ENCODE measurements at regions not wholly inside any gene's neighbourhood (a gene's known extent, or its start where the extent isn't known, plus 50 kb on each side); places are given as distances from the start of the nearest gene placed in this dataset.
A peak's percentile ranks its signal among the peaks of the same experiment; 100 is the strongest.

DNA sequence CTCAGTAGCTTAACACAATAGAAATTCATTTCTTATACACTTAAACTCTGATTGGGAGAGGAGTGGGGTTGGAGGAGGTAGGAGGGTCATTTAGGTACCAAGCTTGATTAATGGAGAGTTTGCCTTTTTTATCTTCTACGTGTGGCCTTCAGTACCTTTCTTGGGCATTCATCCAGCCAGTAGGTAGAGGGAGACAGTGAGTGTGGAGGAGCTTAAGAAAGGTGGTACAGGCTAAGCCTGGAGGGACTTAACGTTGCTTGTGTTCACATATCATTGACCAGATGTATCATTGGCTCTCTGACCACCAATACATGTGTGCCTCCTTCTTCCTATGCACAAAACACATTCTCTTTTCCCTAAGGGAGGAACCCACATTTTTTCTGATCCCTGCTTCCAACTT is 232.9 kb upstream of the CRY1 start:
- DNase-seq (ENCODE audit: low spot score) (no peak), ATAC-seq (no peak; the same call in 2 of the 3 replicates)
- Histone ChIP-seq H3K36me3 (ENCODE audit: insufficient read depth) (no peaks in the 10 kb centered on the region), H3K27me3 (ENCODE audit: insufficient read depth) (peaks cover 21% of the 10 kb centered on the region), H3K27ac (ENCODE audit: low read depth) (no peak overlapping the region), H4K20me1 (replicated peaks; ENCODE audit: insufficient read depth) (no peaks in the 10 kb centered on the region), H3K4me2 (no peak overlapping the region), H3K79me2 (replicated peaks; ENCODE audit: insufficient read depth) (0 out of 2 replicates have a peak, but pooled peaks cover 4% of the 10 kb centered on the region), H2AFZ (no peak overlapping the region), H3K4me3 (no peak overlapping the region), H3K9me2 (ENCODE audit: insufficient read depth) (no peaks in the 10 kb centered on the region), H3K4me1 (ENCODE audit: insufficient read depth) (peaks cover 10% of the 10 kb centered on the region), H3F3A (replicated peaks; ENCODE audit: low read depth) (no peaks in the 10 kb centered on the region)
- no peak overlapping the region for H3K27ac Mint-ChIP-seq
- H3K36me3 Mint-ChIP-seq (ENCODE audit: low read depth), result no peaks in the 10 kb centered on the region
- H3K4me1 Mint-ChIP-seq, result peaks cover 19% of the 10 kb centered on the region
- TF ChIP-seq, protein P1, sequence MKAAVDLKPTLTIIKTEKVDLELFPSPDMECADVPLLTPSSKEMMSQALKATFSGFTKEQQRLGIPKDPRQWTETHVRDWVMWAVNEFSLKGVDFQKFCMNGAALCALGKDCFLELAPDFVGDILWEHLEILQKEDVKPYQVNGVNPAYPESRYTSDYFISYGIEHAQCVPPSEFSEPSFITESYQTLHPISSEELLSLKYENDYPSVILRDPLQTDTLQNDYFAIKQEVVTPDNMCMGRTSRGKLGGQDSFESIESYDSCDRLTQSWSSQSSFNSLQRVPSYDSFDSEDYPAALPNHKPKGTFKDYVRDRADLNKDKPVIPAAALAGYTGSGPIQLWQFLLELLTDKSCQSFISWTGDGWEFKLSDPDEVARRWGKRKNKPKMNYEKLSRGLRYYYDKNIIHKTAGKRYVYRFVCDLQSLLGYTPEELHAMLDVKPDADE (IDR thresholded peaks at IDR 0.05), result no peak
- TF ChIP-seq, protein P2, sequence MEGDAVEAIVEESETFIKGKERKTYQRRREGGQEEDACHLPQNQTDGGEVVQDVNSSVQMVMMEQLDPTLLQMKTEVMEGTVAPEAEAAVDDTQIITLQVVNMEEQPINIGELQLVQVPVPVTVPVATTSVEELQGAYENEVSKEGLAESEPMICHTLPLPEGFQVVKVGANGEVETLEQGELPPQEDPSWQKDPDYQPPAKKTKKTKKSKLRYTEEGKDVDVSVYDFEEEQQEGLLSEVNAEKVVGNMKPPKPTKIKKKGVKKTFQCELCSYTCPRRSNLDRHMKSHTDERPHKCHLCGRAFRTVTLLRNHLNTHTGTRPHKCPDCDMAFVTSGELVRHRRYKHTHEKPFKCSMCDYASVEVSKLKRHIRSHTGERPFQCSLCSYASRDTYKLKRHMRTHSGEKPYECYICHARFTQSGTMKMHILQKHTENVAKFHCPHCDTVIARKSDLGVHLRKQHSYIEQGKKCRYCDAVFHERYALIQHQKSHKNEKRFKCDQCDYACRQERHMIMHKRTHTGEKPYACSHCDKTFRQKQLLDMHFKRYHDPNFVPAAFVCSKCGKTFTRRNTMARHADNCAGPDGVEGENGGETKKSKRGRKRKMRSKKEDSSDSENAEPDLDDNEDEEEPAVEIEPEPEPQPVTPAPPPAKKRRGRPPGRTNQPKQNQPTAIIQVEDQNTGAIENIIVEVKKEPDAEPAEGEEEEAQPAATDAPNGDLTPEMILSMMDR (conservative IDR thresholded peaks at IDR 0.05; ENCODE audit: low read depth in 2 of 2), result peak; percentile 19 to 54; a peak in 3 of 4 replicates
- TF ChIP-seq EZH2 (IDR thresholded peaks at IDR 0.05; ENCODE audit: low read depth, unreplicated experiment), result no peak
- H3K4me3 Mint-ChIP-seq, result no peak overlapping the region
- peaks cover 17% of the 10 kb centered on the region for H3K27me3 Mint-ChIP-seq (ENCODE audit: insufficient read depth, low read depth, poor library complexity)
- H3K9me3 Mint-ChIP-seq, result no peaks in the 10 kb centered on the region

DNA sequence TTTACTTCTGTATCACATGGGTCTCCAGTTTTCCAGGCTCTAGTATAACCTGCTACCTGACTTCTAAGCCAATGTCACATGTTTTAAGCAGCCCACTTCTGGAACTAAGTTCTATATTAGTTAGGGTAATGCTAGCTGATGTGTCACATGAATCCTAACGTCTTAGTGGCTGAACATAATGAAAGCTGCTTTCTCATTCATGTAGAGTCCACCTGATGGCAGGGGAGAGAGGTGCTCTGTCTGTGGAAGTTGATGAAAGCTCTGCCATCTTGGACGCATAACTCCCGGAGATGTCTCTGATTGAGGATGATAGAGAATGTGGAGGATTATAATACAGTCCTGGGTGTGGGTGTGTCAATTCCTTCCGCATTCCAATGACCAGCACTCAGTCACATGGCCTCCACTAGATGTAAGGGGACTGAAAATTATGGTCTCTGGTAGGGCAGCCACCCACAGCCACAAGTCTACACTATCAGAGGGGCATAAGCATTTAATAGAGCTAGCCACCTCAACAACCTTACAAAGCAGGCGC is 234.4 kb upstream of the CRY1 start:
- H3K79me2 ChIP-seq (replicated peaks; ENCODE audit: insufficient read depth), result 0 out of 2 replicates have a peak, but pooled peaks cover 4% of the 10 kb centered on the region
- H3K27me3 Mint-ChIP-seq (ENCODE audit: insufficient read depth, low read depth, poor library complexity), result peaks cover 3% of the 10 kb centered on the region
- no peak overlapping the region for H3K4me3 Mint-ChIP-seq
- H3K4me2 ChIP-seq, result no peak overlapping the region
- DNase-seq (ENCODE audit: low spot score), result no peak
- H3K36me3 Mint-ChIP-seq (ENCODE audit: low read depth), result no peaks in the 10 kb centered on the region
- ATAC-seq, result no peak
- H3K9me3 Mint-ChIP-seq, result no peaks in the 10 kb centered on the region
- TF ChIP-seq POLR2AphosphoS5 (IDR thresholded peaks at IDR 0.05; ENCODE audit: low read depth) (no peak), ZNF331 (CRISPR knock-in tag; IDR thresholded peaks at IDR 0.05; ENCODE audit: low read depth) (no peak), STAT1 (IDR thresholded peaks at IDR 0.05; ENCODE audit: unreplicated experiment) (no peak)
- TF ChIP-seq, protein P3, sequence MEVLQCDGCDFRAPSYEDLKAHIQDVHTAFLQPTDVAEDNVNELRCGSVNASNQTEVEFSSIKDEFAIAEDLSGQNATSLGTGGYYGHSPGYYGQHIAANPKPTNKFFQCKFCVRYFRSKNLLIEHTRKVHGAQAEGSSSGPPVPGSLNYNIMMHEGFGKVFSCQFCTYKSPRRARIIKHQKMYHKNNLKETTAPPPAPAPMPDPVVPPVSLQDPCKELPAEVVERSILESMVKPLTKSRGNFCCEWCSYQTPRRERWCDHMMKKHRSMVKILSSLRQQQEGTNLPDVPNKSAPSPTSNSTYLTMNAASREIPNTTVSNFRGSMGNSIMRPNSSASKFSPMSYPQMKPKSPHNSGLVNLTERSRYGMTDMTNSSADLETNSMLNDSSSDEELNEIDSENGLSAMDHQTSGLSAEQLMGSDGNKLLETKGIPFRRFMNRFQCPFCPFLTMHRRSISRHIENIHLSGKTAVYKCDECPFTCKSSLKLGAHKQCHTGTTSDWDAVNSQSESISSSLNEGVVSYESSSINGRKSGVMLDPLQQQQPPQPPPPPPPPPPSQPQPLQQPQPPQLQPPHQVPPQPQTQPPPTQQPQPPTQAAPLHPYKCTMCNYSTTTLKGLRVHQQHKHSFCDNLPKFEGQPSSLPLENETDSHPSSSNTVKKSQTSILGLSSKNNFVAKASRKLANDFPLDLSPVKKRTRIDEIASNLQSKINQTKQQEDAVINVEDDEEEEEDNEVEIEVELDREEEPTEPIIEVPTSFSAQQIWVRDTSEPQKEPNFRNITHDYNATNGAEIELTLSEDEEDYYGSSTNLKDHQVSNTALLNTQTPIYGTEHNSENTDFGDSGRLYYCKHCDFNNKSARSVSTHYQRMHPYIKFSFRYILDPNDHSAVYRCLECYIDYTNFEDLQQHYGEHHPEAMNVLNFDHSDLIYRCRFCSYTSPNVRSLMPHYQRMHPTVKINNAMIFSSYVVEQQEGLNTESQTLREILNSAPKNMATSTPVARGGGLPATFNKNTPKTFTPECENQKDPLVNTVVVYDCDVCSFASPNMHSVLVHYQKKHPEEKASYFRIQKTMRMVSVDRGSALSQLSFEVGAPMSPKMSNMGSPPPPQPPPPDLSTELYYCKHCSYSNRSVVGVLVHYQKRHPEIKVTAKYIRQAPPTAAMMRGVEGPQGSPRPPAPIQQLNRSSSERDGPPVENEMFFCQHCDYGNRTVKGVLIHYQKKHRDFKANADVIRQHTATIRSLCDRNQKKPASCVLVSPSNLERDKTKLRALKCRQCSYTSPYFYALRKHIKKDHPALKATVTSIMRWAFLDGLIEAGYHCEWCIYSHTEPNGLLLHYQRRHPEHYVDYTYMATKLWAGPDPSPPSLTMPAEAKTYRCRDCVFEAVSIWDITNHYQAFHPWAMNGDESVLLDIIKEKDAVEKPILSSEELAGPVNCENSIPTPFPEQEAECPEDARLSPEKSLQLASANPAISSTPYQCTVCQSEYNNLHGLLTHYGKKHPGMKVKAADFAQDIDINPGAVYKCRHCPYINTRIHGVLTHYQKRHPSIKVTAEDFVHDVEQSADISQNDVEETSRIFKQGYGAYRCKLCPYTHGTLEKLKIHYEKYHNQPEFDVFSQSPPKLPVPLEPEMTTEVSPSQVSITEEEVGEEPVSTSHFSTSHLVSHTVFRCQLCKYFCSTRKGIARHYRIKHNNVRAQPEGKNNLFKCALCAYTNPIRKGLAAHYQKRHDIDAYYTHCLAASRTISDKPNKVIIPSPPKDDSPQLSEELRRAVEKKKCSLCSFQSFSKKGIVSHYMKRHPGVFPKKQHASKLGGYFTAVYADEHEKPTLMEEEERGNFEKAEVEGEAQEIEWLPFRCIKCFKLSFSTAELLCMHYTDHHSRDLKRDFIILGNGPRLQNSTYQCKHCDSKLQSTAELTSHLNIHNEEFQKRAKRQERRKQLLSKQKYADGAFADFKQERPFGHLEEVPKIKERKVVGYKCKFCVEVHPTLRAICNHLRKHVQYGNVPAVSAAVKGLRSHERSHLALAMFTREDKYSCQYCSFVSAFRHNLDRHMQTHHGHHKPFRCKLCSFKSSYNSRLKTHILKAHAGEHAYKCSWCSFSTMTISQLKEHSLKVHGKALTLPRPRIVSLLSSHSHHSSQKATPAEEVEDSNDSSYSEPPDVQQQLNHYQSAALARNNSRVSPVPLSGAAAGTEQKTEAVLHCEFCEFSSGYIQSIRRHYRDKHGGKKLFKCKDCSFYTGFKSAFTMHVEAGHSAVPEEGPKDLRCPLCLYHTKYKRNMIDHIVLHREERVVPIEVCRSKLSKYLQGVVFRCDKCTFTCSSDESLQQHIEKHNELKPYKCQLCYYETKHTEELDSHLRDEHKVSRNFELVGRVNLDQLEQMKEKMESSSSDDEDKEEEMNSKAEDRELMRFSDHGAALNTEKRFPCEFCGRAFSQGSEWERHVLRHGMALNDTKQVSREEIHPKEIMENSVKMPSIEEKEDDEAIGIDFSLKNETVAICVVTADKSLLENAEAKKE (CRISPR knock-in tag; IDR thresholded peaks at IDR 0.05), result no peak
- TF ChIP-seq, protein P2 (conservative IDR thresholded peaks at IDR 0.05; ENCODE audit: low read depth in 2 of 2), result no peak
- H3K4me3 ChIP-seq, result no peak overlapping the region
- H3K9me2 ChIP-seq (ENCODE audit: insufficient read depth), result no peaks in the 10 kb centered on the region
- peaks cover 4% of the 10 kb centered on the region; the same call in 1 of the 2 replicates for H3K4me1 ChIP-seq (ENCODE audit: insufficient read depth)
- no peak overlapping the region for H3K27ac Mint-ChIP-seq
- no peaks in the 10 kb centered on the region for H3K36me3 ChIP-seq (ENCODE audit: insufficient read depth)
- no peak overlapping the region for H2AFZ ChIP-seq
- H3K27ac ChIP-seq (ENCODE audit: low read depth), result no peak overlapping the region
- H3F3A ChIP-seq (replicated peaks; ENCODE audit: low read depth), result no peaks in the 10 kb centered on the region
- no peaks in the 10 kb centered on the region for H4K20me1 ChIP-seq (replicated peaks; ENCODE audit: insufficient read depth)
- peaks cover 12% of the 10 kb centered on the region; the same call in 2 of the 3 replicates for H3K4me1 Mint-ChIP-seq
- peaks cover 6% of the 10 kb centered on the region for H3K27me3 ChIP-seq (ENCODE audit: insufficient read depth)

Measured in GM23338 (cell line).